ENCODE measurements at regions not wholly inside any gene's neighbourhood (a gene's known extent, or its start where the extent isn't known, plus 50 kb on each side); places are given as distances from the start of the nearest gene placed in this dataset.

GRCh38 chr3:66809595-66809958, 188.5 kb upstream of the KBTBD8 start:
- TF ChIP-seq POLR2AphosphoS5 (IDR thresholded peaks at IDR 0.05; ENCODE audit: borderline replicate concordance, low read depth, low read length) (no peak), EZH2 (IDR thresholded peaks at IDR 0.05) (no peak), FOXP2 (optimal IDR thresholded peaks at IDR 0.05; ENCODE audit: control extremely low read depth, extremely low read length, insufficient read depth) (no peak)

All from SK-N-MC (cell line).